Retinal pigment epithelial cell (primary cell): ENCODE measurements at regions not wholly inside any gene's neighbourhood (a gene's known extent, or its start where the extent isn't known, plus 50 kb on each side); places are given as distances from the start of the nearest gene placed in this dataset.

Experiments
- DNase-seq: peaks from one replicate; pipeline ENCODE4 v3.0.0-alpha.2; 2010; ENCODE audit warnings: low read depth
- H3K4me3 ChIP-seq: 2 replicates; pipeline ENCODE4 v1.5.1; 2011; ENCODE audit warnings: mild to moderate bottlenecking, low read length, control low read depth, moderate library complexity
- TF ChIP-seq, protein P1 (sequence below): conservative IDR thresholded peaks from 2 replicates; pipeline ENCODE4 v1.5.1; 2011; ENCODE audit warnings: low read depth, low read length, control low read depth, inconsistent platforms

DNA sequence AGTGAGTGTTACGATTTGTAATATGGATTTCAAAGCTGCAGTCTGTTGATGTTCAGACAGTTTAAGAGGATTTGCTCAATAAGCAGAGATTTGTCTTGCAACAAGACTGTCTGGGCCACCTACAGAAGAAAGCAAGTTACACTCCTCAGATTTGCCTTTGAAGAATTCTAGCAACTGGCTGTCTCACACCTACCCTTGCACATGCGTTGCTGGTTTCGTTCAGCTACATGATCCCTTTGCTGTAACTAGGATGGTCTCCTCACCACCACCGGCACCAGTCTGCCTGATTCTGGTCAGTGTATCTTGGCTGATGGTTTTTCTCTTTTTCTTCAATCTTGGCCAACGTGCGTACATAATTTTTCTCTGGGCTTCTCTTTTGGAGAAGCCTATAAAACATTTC, 172.7 kb upstream of the LCORL start:
- DNase-seq: peak; percentile 7
- no peak overlapping the region for H3K4me3 ChIP-seq
- TF ChIP-seq, protein P1, sequence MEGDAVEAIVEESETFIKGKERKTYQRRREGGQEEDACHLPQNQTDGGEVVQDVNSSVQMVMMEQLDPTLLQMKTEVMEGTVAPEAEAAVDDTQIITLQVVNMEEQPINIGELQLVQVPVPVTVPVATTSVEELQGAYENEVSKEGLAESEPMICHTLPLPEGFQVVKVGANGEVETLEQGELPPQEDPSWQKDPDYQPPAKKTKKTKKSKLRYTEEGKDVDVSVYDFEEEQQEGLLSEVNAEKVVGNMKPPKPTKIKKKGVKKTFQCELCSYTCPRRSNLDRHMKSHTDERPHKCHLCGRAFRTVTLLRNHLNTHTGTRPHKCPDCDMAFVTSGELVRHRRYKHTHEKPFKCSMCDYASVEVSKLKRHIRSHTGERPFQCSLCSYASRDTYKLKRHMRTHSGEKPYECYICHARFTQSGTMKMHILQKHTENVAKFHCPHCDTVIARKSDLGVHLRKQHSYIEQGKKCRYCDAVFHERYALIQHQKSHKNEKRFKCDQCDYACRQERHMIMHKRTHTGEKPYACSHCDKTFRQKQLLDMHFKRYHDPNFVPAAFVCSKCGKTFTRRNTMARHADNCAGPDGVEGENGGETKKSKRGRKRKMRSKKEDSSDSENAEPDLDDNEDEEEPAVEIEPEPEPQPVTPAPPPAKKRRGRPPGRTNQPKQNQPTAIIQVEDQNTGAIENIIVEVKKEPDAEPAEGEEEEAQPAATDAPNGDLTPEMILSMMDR: no peak

- TF ChIP-seq, protein P1: no peak
- DNase-seq: no peak
- no peak overlapping the region for H3K4me3 ChIP-seq
Measured at GRCh38 chr4:18192901-18193300, 171.3 kb upstream of the LCORL start.

GRCh38 chr4:18185491-18185890, 163.9 kb upstream of the LCORL start:
- no peak overlapping the region for H3K4me3 ChIP-seq
- DNase-seq: no peak
- TF ChIP-seq, protein P1: no peak

DNA sequence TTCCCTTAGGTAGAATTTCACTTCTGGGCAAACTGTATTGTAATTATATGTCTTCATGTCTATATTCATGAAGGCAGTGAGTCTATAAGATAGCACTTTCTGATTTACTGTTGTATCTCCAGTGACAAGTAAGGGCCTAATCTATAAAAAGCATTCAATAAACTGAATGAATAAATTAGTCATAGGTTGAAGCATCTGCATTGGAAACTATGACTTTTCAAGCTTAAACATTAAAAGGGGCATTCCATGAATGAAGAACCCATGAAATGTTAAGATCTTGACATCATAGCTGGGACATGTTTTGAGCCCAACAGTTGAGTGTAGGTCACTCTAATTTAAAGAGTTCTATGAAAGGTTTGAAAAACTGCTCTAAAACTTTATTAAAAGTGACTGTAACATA, 159.3 kb upstream of the LCORL start:
- DNase-seq: no peak
- TF ChIP-seq, protein P1: no peak
- H3K4me3 ChIP-seq: no peak overlapping the region

- no peak for DNase-seq
Measured at GRCh38 chr4:18180122-18180521, 158.6 kb upstream of the LCORL start.

DNA sequence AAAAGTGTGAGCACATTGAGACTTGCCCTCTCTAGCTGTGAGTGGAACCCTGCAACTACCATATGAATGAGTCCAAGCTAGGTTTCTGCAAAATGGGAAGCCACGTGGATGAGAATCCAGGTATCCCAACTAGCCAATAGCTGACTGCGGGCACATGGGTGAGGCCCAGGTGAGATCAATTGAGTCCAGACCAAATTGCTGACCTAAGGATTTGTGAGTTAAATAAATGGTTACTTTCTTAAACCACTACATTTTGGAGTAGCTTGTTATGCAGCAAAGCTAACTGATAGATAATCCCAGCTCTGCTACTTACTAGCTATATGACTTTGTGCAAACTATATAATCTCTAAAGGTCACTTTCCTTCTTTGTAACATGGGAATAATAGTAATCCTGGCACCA, 150.3 kb upstream of the LCORL start:
- no peak overlapping the region for H3K4me3 ChIP-seq
- no peak for DNase-seq
- TF ChIP-seq, protein P1: no peak

More at GRCh38 chr4:18180122-18180521, 158.6 kb upstream of the LCORL start:
- H3K4me3 ChIP-seq: no peak overlapping the region
- TF ChIP-seq, protein P1: no peak

GRCh38 chr4:18167831-18168230, 146.3 kb upstream of the LCORL start:
- no peak overlapping the region for H3K4me3 ChIP-seq
- no peak for DNase-seq
- TF ChIP-seq, protein P1: no peak
